ENCODE measurements at regions not wholly inside any gene's neighbourhood (a gene's known extent, or its start where the extent isn't known, plus 50 kb on each side); places are given as distances from the start of the nearest gene placed in this dataset.

DNA sequence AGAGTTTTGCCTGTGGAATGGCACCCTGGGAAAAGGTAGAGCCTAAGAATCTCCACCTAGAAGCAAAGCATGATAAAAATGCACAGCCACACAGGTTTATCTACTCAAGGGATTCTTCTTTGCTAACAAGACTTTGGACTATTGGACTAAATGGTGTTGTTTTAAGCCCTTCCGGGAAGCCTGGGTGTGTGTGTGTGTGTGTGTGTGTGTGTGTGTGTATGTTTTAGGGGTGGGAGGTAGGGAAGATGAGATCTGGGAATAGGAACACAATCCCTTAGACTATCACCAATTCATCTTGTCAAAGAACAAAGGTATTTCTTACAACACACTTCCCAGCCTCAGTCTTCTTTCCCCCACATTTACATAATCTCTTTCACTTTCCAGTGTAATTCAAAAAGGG lies 327.5 kb upstream of the FGF16 start:
- TF ChIP-seq EZH2 (IDR thresholded peaks at IDR 0.05) (no peak), POLR2AphosphoS5 (IDR thresholded peaks at IDR 0.05; ENCODE audit: borderline replicate concordance, low read depth, low read length) (no peak), FOXP2 (optimal IDR thresholded peaks at IDR 0.05; ENCODE audit: control extremely low read depth, extremely low read length, insufficient read depth) (no peak)
